Uterus (tissue), 3 donors: ENCODE measurements at regions not wholly inside any gene's neighbourhood (a gene's known extent, or its start where the extent isn't known, plus 50 kb on each side); places are given as distances from the start of the nearest gene placed in this dataset.

Experiments
- DNase-seq, 2 donors: peaks; one replicate each; pipeline ENCODE4 v3.0.0-alpha.2; 2019 to 2020
- H3K27ac ChIP-seq, 2 donors: fragments of 200-600 bp; sonication (generic); 1 replicate in 1 of 2; 2 replicates in 1 of 2; pipeline ENCODE4 v1.5.1; 2016 to 2018
- H3K27me3 ChIP-seq, 2 donors: fragments of 200-600 bp; sonication (generic); one replicate each; pipeline ENCODE4 v1.5.1; 2018 to 2019; ENCODE audit warnings: control low read depth in 1 of 2
- H3K36me3 ChIP-seq, 2 donors: fragments of 200-600 bp; sonication (generic); one replicate each; pipeline ENCODE4 v1.5.1; 2019; ENCODE audit warnings: control low read depth in 1 of 2
- H3K4me1 ChIP-seq, 2 donors: fragments of 200-600 bp; sonication (generic); one replicate each; pipeline ENCODE4 v1.5.1; 2018 to 2019; ENCODE audit warnings: control low read depth in 1 of 2
- H3K4me3 ChIP-seq, 2 donors: fragments of 200-600 bp; sonication (generic); 1 replicate in 1 of 2; 2 replicates in 1 of 2; pipeline ENCODE4 v1.5.1; 2018 to 2019; ENCODE audit warnings: mild to moderate bottlenecking in 1 of 2
- H3K9me3 ChIP-seq, 2 donors: fragments of 200-600 bp; sonication (generic); one replicate each; pipeline ENCODE4 v1.5.1; 2019; ENCODE audit warnings: control low read depth in 1 of 2
- CTCF ChIP-seq, 4 experiments: fragments of 200-600 bp in 2 of 4; fragments of 450-650 bp in 2 of 4; sonication (generic) in 2 of 4; IDR thresholded peaks; one replicate each; pipeline ENCODE4 v1.5.1; 2016 to 2019; ENCODE audit warnings: antibody characterized with exemption in 4 of 4, mild to moderate bottlenecking in 2 of 4, moderate library complexity in 1 of 4
- POLR2A ChIP-seq, 2 donors: fragments of 450-650 bp; IDR thresholded peaks; one replicate each; pipeline ENCODE4 v1.6.1; 2016; ENCODE audit warnings: antibody characterized with exemption in 2 of 2, mild to moderate bottlenecking in 1 of 2, moderate library complexity in 1 of 2
- intact Hi-C: fragments of 100-400 bp; cut with DNase I; formaldehyde crosslinking; loops from one replicate; pipeline ENCODE4 v1.15.1; 2023; ENCODE audit warnings: low total_unique reads
- donor health status: DM: yes; HTN: yes; CAD: no.

DNA sequence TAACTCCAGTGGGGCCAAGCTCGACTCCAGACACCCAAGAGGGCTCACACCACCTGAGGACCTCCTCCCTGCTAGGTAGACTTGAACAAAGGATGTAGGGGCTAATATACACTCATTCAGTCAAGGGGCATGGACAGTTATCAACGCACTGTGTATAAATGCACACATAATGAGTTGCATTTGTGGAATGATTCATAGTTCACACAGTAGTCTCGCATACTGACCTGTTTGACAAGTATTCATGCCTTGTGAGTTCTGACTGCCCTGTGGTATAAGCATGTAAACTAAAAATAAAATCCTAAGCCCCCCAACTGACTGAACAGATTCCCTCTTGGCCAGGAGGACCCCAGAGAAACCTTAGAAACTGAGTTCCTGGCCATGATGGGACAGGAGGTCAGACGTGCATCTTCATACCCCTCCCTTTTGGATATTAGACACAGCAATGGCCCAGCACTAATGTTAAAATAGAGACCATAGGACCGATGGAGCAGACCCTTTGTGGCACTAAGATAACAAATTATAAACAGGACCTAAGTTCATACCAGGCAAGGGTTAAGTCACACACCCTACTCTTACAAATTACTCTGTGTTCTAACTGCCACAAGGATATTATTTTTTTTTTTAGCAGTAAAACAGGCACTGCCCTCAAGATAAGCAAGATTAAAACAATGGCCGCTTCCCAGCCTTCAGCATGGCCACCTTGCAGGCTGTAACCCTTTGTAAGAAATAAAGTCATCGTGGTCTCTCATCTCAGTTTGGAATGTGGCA is 124.4 kb downstream of the TTLL2 start:
- DNase-seq: no peak
- Histone ChIP-seq H3K36me3 (no peaks in the 10 kb centered on the region), H3K27ac (no peak overlapping the region), H3K4me1 (no peaks in the 10 kb centered on the region), H3K27me3 (no peaks in the 10 kb centered on the region), H3K4me3 (no peak overlapping the region), H3K9me3 (no peaks in the 10 kb centered on the region)
- TF ChIP-seq CTCF (IDR thresholded peaks at IDR 0.05): no peak
- TF ChIP-seq POLR2A (IDR thresholded peaks at IDR 0.05): no peak
- intact Hi-C loops: no loop called here

DNA sequence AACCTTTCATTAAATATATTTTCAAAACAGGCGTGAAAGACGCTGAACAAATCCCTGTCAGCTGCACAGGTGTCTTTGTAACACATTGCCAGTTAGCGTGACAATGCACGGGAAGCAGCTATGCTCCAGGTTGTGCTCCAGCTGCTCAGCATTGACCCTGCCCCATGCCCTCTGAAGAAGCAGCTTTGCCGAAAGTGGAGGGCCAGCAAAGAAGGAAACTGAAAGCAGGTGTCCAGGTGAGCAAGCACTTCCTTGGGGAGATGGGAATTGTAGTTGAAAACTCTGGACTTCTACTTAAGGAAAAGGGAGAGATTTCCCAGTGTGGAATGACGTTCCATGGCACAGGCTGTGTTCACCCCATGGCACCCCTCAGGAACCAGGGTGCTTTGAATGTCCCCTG is 125.7 kb downstream of the TTLL2 start:
- no peaks in the 10 kb centered on the region for H3K4me1 ChIP-seq
- no peak for DNase-seq
- intact Hi-C loops: no loop called here
- no peak overlapping the region for H3K4me3 ChIP-seq
- H3K27ac ChIP-seq: no peak overlapping the region
- H3K36me3 ChIP-seq: no peaks in the 10 kb centered on the region
- no peak for TF ChIP-seq CTCF (IDR thresholded peaks at IDR 0.05)
- TF ChIP-seq POLR2A (IDR thresholded peaks at IDR 0.05): no peak
- H3K27me3 ChIP-seq: no peaks in the 10 kb centered on the region
- no peaks in the 10 kb centered on the region for H3K9me3 ChIP-seq

DNA sequence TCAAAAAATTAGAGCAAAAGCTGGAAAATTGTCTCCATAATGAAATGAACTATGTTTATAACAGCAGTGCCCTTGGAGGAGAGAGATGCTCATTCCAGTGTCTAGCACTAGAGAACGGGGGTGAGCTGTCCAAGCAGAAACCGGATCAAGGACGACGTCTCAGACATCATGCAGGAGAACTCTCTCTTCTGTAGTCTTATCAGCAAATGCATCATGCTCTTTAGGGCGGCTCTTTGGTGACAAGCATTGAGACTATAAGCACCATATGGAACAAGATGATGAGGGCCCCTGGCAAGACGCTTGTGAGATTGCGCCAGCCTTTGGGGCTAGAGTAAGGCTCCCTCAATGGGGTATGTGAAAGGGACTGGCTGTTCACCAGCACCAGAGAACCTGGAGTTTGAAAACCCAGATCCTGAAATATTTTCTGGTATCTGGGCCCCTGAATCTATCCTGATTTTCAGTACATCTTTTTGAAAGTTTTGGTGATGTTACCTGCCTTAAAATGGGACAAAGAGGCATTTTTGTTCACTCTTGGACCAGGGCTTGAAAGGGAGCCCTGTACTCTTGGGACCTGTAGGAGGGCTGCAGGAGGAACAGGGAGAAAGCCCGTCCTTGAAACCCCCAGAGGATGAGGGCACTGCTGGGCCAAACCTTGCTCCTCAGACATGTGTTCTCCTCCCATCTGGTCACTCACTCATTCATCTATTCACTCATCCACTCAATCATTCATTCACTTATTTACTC is 127.6 kb downstream of the TTLL2 start:
- TF ChIP-seq CTCF (IDR thresholded peaks at IDR 0.05) (no peak), POLR2A (IDR thresholded peaks at IDR 0.05) (no peak)
- Histone ChIP-seq H3K27me3 (no peaks in the 10 kb centered on the region), H3K36me3 (no peaks in the 10 kb centered on the region), H3K4me3 (no peak overlapping the region), H3K27ac (no peak overlapping the region), H3K4me1 (no peaks in the 10 kb centered on the region), H3K9me3 (no peaks in the 10 kb centered on the region)
- no peak for DNase-seq
- intact Hi-C loops: no loop called here

DNA sequence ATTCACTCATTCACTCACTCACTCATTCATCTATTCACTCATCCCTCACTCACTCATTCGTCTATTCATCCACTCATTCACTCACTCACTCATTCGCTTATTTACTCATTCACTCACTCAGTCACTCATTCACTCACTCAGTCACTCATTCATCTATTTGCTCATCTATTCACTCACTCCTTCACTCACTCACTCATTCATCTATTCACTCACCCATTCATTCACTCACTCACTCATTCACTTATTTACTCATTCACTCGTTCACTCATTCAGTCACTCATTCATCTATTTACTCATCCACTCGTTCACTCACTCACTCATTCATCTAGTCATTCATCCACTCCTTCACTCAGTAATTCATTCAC is 128.2 kb downstream of the TTLL2 start:
- Histone ChIP-seq H3K9me3 (no peaks in the 10 kb centered on the region), H3K27me3 (no peaks in the 10 kb centered on the region), H3K4me1 (no peaks in the 10 kb centered on the region), H3K4me3 (no peak overlapping the region), H3K27ac (no peak overlapping the region), H3K36me3 (no peaks in the 10 kb centered on the region)
- intact Hi-C loops: no loop called here
- no peak for DNase-seq
- TF ChIP-seq CTCF (IDR thresholded peaks at IDR 0.05): no peak
- no peak for TF ChIP-seq POLR2A (IDR thresholded peaks at IDR 0.05)

DNA sequence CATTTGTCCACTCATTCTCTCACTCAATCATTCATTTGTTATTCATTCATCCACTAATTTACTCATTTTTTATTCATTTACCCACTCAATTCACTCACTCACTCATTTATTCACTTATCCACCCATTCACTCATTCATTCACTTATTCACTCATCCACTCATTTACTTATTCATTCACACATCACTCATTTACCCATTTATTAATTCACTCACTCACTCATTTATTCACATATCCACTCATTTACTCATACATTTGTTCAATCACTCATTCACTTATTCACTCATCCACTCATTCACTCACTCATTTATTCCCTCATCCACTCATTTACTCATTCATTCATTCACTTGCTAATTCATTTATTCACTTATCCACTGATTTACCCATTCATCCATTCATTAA is 129.1 kb downstream of the TTLL2 start:
- intact Hi-C loops: no loop called here
- H3K4me1 ChIP-seq: no peaks in the 10 kb centered on the region
- no peak overlapping the region for H3K27ac ChIP-seq
- no peak overlapping the region for H3K4me3 ChIP-seq
- no peak for DNase-seq
- H3K9me3 ChIP-seq: no peaks in the 10 kb centered on the region
- no peak for TF ChIP-seq CTCF (IDR thresholded peaks at IDR 0.05)
- TF ChIP-seq POLR2A (IDR thresholded peaks at IDR 0.05): no peak
- H3K27me3 ChIP-seq: no peaks in the 10 kb centered on the region
- H3K36me3 ChIP-seq: no peaks in the 10 kb centered on the region
